Ovary (tissue), 3 donors: ENCODE measurements at regions not wholly inside any gene's neighbourhood (a gene's known extent, or its start where the extent isn't known, plus 50 kb on each side); places are given as distances from the start of the nearest gene placed in this dataset.

Experiments used
- POLR2A ChIP-seq: fragments of 450-650 bp; IDR thresholded peaks from one replicate; pipeline ENCODE4 v1.6.1; 2017; ENCODE audit warnings: antibody characterized with exemption, mild to moderate bottlenecking, moderate library complexity
- TF ChIP-seq, protein P1 (sequence below), 3 donors: fragments of 450-650 bp in 2 of 3; fragments of 200-600 bp in 1 of 3; IDR thresholded peaks; one replicate each; pipeline versions ENCODE4 v1.5.1 to v1.8.0; 2016 to 2022; ENCODE audit warnings: antibody characterized with exemption in 3 of 3, mild to moderate bottlenecking in 1 of 3
- donor health status: DM: no; HTN: no; CAD: no.

DNA sequence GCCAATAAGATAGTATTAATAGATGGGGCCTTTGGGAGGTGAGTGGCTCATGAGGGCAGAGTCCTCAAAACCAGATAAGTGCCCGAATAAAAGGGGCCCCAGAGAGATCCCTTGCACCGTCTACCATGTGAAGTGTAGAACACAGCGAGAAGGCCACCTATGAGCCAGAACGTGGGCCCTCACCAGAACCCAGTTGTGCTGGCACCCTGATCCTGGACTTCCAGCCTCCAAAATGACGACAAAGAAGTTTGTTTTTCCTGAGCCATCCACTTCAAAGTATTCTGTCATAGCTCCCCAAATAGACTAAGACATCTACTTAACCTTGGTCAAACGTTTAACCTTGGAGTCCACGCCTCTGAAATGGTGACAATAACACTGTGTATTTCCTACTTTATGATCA lies 158.1 kb downstream of the EFNB2 start:
- TF ChIP-seq, protein P1, sequence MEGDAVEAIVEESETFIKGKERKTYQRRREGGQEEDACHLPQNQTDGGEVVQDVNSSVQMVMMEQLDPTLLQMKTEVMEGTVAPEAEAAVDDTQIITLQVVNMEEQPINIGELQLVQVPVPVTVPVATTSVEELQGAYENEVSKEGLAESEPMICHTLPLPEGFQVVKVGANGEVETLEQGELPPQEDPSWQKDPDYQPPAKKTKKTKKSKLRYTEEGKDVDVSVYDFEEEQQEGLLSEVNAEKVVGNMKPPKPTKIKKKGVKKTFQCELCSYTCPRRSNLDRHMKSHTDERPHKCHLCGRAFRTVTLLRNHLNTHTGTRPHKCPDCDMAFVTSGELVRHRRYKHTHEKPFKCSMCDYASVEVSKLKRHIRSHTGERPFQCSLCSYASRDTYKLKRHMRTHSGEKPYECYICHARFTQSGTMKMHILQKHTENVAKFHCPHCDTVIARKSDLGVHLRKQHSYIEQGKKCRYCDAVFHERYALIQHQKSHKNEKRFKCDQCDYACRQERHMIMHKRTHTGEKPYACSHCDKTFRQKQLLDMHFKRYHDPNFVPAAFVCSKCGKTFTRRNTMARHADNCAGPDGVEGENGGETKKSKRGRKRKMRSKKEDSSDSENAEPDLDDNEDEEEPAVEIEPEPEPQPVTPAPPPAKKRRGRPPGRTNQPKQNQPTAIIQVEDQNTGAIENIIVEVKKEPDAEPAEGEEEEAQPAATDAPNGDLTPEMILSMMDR (IDR thresholded peaks at IDR 0.05): no peak
- TF ChIP-seq POLR2A: no peak
